A673 (cell line): ENCODE measurements at regions not wholly inside any gene's neighbourhood (a gene's known extent, or its start where the extent isn't known, plus 50 kb on each side); places are given as distances from the start of the nearest gene placed in this dataset.

ENCODE experiments used
- BruUV-seq: library from RNA; stranded (reverse); fragments of 400-500 nt; replicated peaks from 2 replicates; lab custom pipeline; 2021; lab: Mats Ljungman, UMichigan
- CTCF ChIA-PET: fragments of 300-600 bp; sonication (Branson Sonifier 250); formaldehyde crosslinking; loops from one replicate; lab custom pipeline; 2022; ENCODE audit warnings: antibody characterized with exemption; lab: Charles Lee
- POLR2A ChIA-PET: fragments of 300-600 bp; sonication (Branson Sonifier 250); formaldehyde crosslinking; loops from one replicate; lab custom pipeline; 2022; ENCODE audit warnings: antibody characterized with exemption; ENCODE audit not compliant: low non-redundant PET; lab: Charles Lee
- DNase-seq: peaks from one replicate; pipeline ENCODE4 v3.0.0-alpha.2; 2015; ENCODE audit warnings: low spot score
- H3K27ac ChIP-seq: fragments of 200-600 bp; sonication (generic); 2 replicates; pipeline ENCODE4 v1.5.1; 2016; ENCODE audit warnings: mixed run types, low read depth, mild to moderate bottlenecking, mixed read lengths, antibody characterized with exemption, low read length; ENCODE audit not compliant: poor library complexity, severe bottlenecking
- H3K27me3 ChIP-seq: fragments of 200-600 bp; sonication (generic); replicated peaks from 2 replicates; pipeline ENCODE4 v1.6.1; 2017; ENCODE audit warnings: mixed run types, low read depth, mild to moderate bottlenecking, mixed read lengths, antibody characterized with exemption, low read length; ENCODE audit not compliant: insufficient read depth, poor library complexity
- H3K36me3 ChIP-seq: fragments of 200-600 bp; sonication (generic); 2 replicates; pipeline ENCODE4 v1.6.1; 2016; ENCODE audit warnings: mixed run types, mild to moderate bottlenecking, mixed read lengths, antibody characterized with exemption, low read length; ENCODE audit not compliant: insufficient read depth, poor library complexity, severe bottlenecking
- H3K4me1 ChIP-seq: fragments of 200-600 bp; sonication (generic); 2 replicates; pipeline ENCODE4 v1.6.1; 2017; ENCODE audit warnings: mixed run types, mild to moderate bottlenecking, mixed read lengths, antibody characterized with exemption, low read length; ENCODE audit not compliant: insufficient read depth, poor library complexity, severe bottlenecking
- H3K4me3 ChIP-seq: fragments of 200-600 bp; sonication (generic); 2 replicates; pipeline ENCODE4 v1.5.1; 2016; ENCODE audit warnings: low read depth, mixed run types, mild to moderate bottlenecking, mixed read lengths, low read length; ENCODE audit not compliant: poor library complexity, severe bottlenecking
- H3K9me3 ChIP-seq: fragments of 200-600 bp; sonication (generic); 2 replicates; pipeline ENCODE4 v1.6.1; 2016; ENCODE audit warnings: mixed run types, low read depth, mild to moderate bottlenecking, mixed read lengths, antibody characterized with exemption, low read length; ENCODE audit not compliant: poor library complexity, severe bottlenecking
- EZH2 ChIP-seq: fragments of 200-600 bp; sonication (generic); IDR thresholded peaks from 2 replicates; pipeline ENCODE4 v1.6.1; 2017; ENCODE audit warnings: borderline replicate concordance, low read depth, mild to moderate bottlenecking, mixed read lengths, antibody characterized with exemption, low read length; ENCODE audit not compliant: poor library complexity, severe bottlenecking
- intact Hi-C: fragments of 100-400 bp; cut with micrococcal nuclease; formaldehyde crosslinking; loops from one replicate; pipeline ENCODE4 v1.10.0; 2022; ENCODE audit not compliant: unreplicated experiment
- TF ChIP-seq, protein P1 (sequence below): fragments of 300-800, 200-600 bp; sonication (generic); conservative IDR thresholded peaks from 2 replicates; pipeline ENCODE4 v1.5.1; 2017; ENCODE audit warnings: low read depth, mild to moderate bottlenecking, antibody characterized with exemption, low read length, moderate library complexity, mixed read lengths

DNA sequence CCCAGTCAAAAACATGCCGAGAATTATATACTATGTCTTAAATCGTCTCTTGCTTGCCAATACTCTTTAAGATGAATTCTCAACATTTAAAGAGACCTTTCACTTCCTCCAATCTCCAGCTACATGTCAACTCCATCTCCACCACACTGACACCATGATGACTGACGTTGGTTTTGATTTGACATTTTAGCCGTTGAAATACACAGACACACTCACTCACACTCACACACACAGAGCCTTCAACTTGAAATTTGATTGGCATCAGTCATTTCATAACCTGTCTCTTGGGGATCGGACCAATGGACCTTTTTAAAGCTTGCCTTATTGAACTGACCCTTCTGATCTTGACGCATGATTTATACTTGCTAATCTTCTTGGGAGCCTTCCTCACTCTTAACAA is 230.8 kb upstream of the PIK3C3 start:
- intact Hi-C loops = no loop called here
- POLR2A ChIA-PET = no interaction called here
- H3K4me3 ChIP-seq = no peak overlapping the region
- peaks cover 20% of the 10 kb centered on the region for H3K27me3 ChIP-seq
- no TSS peak for BruUV-seq
- H3K9me3 ChIP-seq = no peaks in the 10 kb centered on the region
- CTCF ChIA-PET = no interaction called here
- no peaks in the 10 kb centered on the region for H3K36me3 ChIP-seq
- H3K4me1 ChIP-seq = no peaks in the 10 kb centered on the region
- DNase-seq = no peak
- no peak for TF ChIP-seq EZH2
- TF ChIP-seq, protein P1, sequence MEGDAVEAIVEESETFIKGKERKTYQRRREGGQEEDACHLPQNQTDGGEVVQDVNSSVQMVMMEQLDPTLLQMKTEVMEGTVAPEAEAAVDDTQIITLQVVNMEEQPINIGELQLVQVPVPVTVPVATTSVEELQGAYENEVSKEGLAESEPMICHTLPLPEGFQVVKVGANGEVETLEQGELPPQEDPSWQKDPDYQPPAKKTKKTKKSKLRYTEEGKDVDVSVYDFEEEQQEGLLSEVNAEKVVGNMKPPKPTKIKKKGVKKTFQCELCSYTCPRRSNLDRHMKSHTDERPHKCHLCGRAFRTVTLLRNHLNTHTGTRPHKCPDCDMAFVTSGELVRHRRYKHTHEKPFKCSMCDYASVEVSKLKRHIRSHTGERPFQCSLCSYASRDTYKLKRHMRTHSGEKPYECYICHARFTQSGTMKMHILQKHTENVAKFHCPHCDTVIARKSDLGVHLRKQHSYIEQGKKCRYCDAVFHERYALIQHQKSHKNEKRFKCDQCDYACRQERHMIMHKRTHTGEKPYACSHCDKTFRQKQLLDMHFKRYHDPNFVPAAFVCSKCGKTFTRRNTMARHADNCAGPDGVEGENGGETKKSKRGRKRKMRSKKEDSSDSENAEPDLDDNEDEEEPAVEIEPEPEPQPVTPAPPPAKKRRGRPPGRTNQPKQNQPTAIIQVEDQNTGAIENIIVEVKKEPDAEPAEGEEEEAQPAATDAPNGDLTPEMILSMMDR = no peak
- no peak overlapping the region for H3K27ac ChIP-seq

DNA sequence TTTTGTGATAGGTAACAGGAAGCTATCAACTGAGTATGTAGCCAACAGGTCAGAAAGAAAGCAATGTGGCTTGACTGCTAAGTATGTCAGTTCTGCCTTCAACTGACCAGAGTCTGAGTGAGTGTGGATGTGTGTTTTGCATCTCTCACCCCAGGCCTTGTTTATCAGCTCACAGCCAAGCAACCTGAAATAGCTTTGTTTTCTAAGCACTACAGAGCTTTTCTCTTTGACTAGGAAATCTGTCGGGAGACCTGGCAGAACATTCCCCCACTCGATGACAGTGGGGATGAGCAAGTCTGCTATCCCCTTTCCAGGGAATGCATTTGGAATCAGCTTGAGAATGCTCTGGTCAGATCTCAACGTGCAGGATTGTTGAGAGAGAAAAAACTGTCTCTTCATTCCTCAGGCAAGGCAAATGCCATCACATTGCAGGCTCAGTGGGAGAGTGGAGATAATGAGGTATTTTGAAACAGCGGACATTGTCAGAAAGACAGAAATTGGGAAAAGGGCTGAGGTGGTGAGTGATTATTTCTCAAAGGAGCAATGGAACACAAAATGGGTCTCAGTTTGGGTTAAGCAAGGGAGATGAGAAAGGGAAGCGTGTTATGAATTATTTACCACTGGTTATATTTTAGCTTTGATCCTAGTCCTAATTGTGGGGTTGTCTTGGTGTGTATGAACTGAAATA is 233.8 kb upstream of the PIK3C3 start:
- H3K4me1 ChIP-seq = no peaks in the 10 kb centered on the region
- no peaks in the 10 kb centered on the region for H3K36me3 ChIP-seq
- ChIA-PET POLR2A (no interaction called here), CTCF (no interaction called here)
- BruUV-seq = no TSS peak
- intact Hi-C loops = no loop called here
- no peak overlapping the region for H3K4me3 ChIP-seq
- no peak for DNase-seq
- TF ChIP-seq, protein P1 = no peak
- TF ChIP-seq EZH2 = no peak
- no peak overlapping the region for H3K27ac ChIP-seq
- H3K9me3 ChIP-seq = no peaks in the 10 kb centered on the region
- H3K27me3 ChIP-seq = peaks cover 20% of the 10 kb centered on the region

DNA sequence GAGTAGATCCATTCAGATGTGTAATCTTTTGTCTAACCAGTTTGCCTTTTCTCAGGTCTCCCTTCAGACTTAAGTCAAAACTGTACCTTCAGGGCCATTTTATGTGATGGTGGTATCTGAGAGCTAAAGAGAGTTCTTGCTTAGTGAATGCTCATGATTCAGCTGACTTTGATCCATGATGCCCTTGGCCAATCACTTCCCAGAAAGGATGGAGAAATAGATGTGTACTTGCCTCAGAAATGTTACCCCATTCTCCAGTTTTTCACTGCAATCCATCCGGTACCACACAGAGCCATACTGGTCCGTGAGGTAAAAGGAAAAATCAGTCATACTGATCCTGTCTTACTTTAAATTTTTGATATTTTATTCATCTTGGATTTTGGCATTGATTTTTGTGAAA is 234.8 kb upstream of the PIK3C3 start:
- no peak overlapping the region for H3K4me3 ChIP-seq
- H3K27me3 ChIP-seq = peaks cover 20% of the 10 kb centered on the region
- no peak for DNase-seq
- BruUV-seq = no TSS peak
- ChIA-PET CTCF (no interaction called here), POLR2A (no interaction called here)
- intact Hi-C loops = no loop called here
- TF ChIP-seq, protein P1 = no peak
- TF ChIP-seq EZH2 = no peak
- H3K27ac ChIP-seq = no peak overlapping the region
- H3K4me1 ChIP-seq = no peaks in the 10 kb centered on the region
- H3K36me3 ChIP-seq = no peaks in the 10 kb centered on the region
- H3K9me3 ChIP-seq = no peaks in the 10 kb centered on the region
